ENCODE measurements at regions not wholly inside any gene's neighbourhood (a gene's known extent, or its start where the extent isn't known, plus 50 kb on each side); places are given as distances from the start of the nearest gene placed in this dataset.

DNA sequence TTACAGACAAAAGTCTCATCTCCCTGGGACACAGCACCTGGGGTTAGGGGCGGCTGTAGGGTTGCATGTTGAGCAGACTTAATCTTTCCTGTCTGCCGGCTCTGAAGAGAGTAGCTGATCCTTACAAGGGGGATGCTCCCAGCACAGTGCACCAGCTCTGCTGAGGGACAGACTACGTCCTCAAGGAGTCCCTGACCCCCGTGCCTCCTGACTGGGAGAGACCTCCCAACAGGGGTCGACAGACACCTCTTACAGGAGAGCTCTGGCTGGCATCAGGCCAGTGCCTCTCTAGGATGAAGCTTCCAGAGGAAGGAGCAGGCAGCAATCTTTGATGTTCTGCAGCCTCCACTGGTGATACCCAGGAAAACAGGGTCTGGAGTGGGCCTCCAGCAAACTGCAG lies 506.0 kb upstream of the FMR1 start:
- TF ChIP-seq, protein P1, sequence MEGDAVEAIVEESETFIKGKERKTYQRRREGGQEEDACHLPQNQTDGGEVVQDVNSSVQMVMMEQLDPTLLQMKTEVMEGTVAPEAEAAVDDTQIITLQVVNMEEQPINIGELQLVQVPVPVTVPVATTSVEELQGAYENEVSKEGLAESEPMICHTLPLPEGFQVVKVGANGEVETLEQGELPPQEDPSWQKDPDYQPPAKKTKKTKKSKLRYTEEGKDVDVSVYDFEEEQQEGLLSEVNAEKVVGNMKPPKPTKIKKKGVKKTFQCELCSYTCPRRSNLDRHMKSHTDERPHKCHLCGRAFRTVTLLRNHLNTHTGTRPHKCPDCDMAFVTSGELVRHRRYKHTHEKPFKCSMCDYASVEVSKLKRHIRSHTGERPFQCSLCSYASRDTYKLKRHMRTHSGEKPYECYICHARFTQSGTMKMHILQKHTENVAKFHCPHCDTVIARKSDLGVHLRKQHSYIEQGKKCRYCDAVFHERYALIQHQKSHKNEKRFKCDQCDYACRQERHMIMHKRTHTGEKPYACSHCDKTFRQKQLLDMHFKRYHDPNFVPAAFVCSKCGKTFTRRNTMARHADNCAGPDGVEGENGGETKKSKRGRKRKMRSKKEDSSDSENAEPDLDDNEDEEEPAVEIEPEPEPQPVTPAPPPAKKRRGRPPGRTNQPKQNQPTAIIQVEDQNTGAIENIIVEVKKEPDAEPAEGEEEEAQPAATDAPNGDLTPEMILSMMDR (IDR thresholded peaks at IDR 0.05) = no peak
- TF ChIP-seq YY1 (IDR thresholded peaks at IDR 0.05; ENCODE audit: low read depth) = no peak
- no peak for TF ChIP-seq POLR2AphosphoS5 (IDR thresholded peaks at IDR 0.05; ENCODE audit: low read depth, low read length)
- TF ChIP-seq FOSL2 (IDR thresholded peaks at IDR 0.05; ENCODE audit: borderline replicate concordance, low read depth) = no peak
- no peak for TF ChIP-seq EZH2phosphoT487 (IDR thresholded peaks at IDR 0.05; ENCODE audit: borderline replicate concordance, low read depth)
- TF ChIP-seq RAD21 (IDR thresholded peaks at IDR 0.05; ENCODE audit: low read length) = no peak
- TF ChIP-seq, protein P2, sequence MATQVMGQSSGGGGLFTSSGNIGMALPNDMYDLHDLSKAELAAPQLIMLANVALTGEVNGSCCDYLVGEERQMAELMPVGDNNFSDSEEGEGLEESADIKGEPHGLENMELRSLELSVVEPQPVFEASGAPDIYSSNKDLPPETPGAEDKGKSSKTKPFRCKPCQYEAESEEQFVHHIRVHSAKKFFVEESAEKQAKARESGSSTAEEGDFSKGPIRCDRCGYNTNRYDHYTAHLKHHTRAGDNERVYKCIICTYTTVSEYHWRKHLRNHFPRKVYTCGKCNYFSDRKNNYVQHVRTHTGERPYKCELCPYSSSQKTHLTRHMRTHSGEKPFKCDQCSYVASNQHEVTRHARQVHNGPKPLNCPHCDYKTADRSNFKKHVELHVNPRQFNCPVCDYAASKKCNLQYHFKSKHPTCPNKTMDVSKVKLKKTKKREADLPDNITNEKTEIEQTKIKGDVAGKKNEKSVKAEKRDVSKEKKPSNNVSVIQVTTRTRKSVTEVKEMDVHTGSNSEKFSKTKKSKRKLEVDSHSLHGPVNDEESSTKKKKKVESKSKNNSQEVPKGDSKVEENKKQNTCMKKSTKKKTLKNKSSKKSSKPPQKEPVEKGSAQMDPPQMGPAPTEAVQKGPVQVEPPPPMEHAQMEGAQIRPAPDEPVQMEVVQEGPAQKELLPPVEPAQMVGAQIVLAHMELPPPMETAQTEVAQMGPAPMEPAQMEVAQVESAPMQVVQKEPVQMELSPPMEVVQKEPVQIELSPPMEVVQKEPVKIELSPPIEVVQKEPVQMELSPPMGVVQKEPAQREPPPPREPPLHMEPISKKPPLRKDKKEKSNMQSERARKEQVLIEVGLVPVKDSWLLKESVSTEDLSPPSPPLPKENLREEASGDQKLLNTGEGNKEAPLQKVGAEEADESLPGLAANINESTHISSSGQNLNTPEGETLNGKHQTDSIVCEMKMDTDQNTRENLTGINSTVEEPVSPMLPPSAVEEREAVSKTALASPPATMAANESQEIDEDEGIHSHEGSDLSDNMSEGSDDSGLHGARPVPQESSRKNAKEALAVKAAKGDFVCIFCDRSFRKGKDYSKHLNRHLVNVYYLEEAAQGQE (IDR thresholded peaks at IDR 0.05; ENCODE audit: low read depth, low read length) = no peak
- no peak for TF ChIP-seq CHD2 (IDR thresholded peaks at IDR 0.05; ENCODE audit: low read length, partially characterized antibody)
- TF ChIP-seq, protein P3, sequence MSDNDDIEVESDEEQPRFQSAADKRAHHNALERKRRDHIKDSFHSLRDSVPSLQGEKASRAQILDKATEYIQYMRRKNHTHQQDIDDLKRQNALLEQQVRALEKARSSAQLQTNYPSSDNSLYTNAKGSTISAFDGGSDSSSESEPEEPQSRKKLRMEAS (IDR thresholded peaks at IDR 0.05; ENCODE audit: low read depth) = no peak
